K562 (cell line): ENCODE measurements at regions not wholly inside any gene's neighbourhood (a gene's known extent, or its start where the extent isn't known, plus 50 kb on each side); places are given as distances from the start of the nearest gene placed in this dataset.

Experiments used
- BCLAF1 ChIP-seq, 2 experiments: fragments of 450-650 bp in 1 of 2; IDR thresholded peaks; 2 replicates each; pipeline ENCODE4 v1.6.1; 2011 to 2017; ENCODE audit warnings: low read depth in 2 of 2, antibody characterized with exemption in 1 of 2, borderline replicate concordance in 1 of 2, low read length in 1 of 2, mild to moderate bottlenecking in 1 of 2, mixed read lengths in 1 of 2; ENCODE audit not compliant: control insufficient read depth in 1 of 2
- CEBPG ChIP-seq, 3 experiments: fragments of 200-800 bp in 1 of 3; sonication (Bioruptor generic) in 1 of 3; sonication (generic) in 1 of 3; formaldehyde crosslinking in 1 of 3; IDR thresholded peaks in 2 of 3; conservative IDR thresholded peaks in 1 of 3; 2 replicates each; pipeline versions ENCODE4 v1.6.1 to v1.8.0; 2016 to 2022; ENCODE audit warnings: missing compliant biosample characterization in 2 of 3, missing genetic modification characterization in 2 of 3, mild to moderate bottlenecking in 1 of 3, missing genetic modification reagents in 1 of 3
- CHD2 ChIP-seq: IDR thresholded peaks from 2 replicates; pipeline ENCODE4 v1.6.1; 2011; ENCODE audit warnings: low read depth, low read length
- CREM ChIP-seq: IDR thresholded peaks from 2 replicates; pipeline ENCODE4 v1.6.1; 2014; ENCODE audit warnings: antibody characterized with exemption, low read depth
- GABPB1 ChIP-seq: sonication (generic); formaldehyde crosslinking; IDR thresholded peaks from 2 replicates; pipeline ENCODE4 v1.8.0; 2022; ENCODE audit warnings: mild to moderate bottlenecking, missing genetic modification reagents
- KLF16 ChIP-seq: IDR thresholded peaks from 2 replicates; pipeline ENCODE4 v1.6.1; 2016; ENCODE audit warnings: antibody characterized with exemption
- PBX2 ChIP-seq, 2 experiments: IDR thresholded peaks in 1 of 2; conservative IDR thresholded peaks in 1 of 2; 2 replicates each; pipeline ENCODE4 v1.6.1; 2016; ENCODE audit warnings: low read depth in 2 of 2, mild to moderate bottlenecking in 1 of 2, missing compliant biosample characterization in 1 of 2, missing genetic modification characterization in 1 of 2, moderate library complexity in 1 of 2
- PKNOX1 ChIP-seq: fragments of 450-650 bp; IDR thresholded peaks from 2 replicates; pipeline ENCODE4 v1.6.1; 2016
- SPI1 ChIP-seq: IDR thresholded peaks from 2 replicates; pipeline ENCODE4 v1.6.1; 2011; ENCODE audit warnings: low read depth, low read length, control low read depth, borderline replicate concordance
- SRSF1 ChIP-seq: fragments of 200-400 bp; formaldehyde crosslinking; IDR thresholded peaks from 2 replicates; pipeline ENCODE4 v1.6.1; 2017; ENCODE audit warnings: mild to moderate bottlenecking, low read depth, low read length, moderate library complexity
- STAT5A ChIP-seq: IDR thresholded peaks from 2 replicates; pipeline ENCODE4 v1.6.1; 2012; ENCODE audit warnings: low read length, inconsistent platforms, borderline replicate concordance
- TAF7 ChIP-seq: fragments of 450-650 bp; IDR thresholded peaks from 2 replicates; pipeline ENCODE4 v1.6.1; 2016; ENCODE audit warnings: missing genetic modification characterization, missing compliant biosample characterization
- TCF15 ChIP-seq: fragments of 250-450 bp; sonication (Bioruptor Pico); IDR thresholded peaks from 2 replicates; pipeline ENCODE4 v1.8.0; 2022; ENCODE audit warnings: moderate library complexity, mild to moderate bottlenecking, inconsistent platforms
- VEZF1 ChIP-seq: fragments of 200-800 bp; sonication (Bioruptor generic); IDR thresholded peaks from 2 replicates; pipeline ENCODE4 v1.6.1; 2017; ENCODE audit warnings: missing genetic modification characterization, missing compliant biosample characterization

- TF ChIP-seq TAF7 = no peak
- peak; percentile 51; the same call in 1 of the 2 replicates for TF ChIP-seq CREM
- TF ChIP-seq KLF16 = peak; percentile 64; the same call in 1 of the 2 replicates
- TF ChIP-seq BCLAF1 (IDR thresholded peaks at IDR 0.05; ENCODE audit: borderline replicate concordance in 1 of 2, control insufficient read depth in 1 of 2, low read depth in 2 of 2, low read length in 1 of 2) = no peak
- TF ChIP-seq VEZF1 (CRISPR knock-in tag) = 0 out of 2 replicates have a peak, but pooled peaks have one; percentile 34
- TF ChIP-seq CHD2 = peak; percentile 51
- TF ChIP-seq SPI1 = peak; percentile 96
- TF ChIP-seq STAT5A = no peak
- no peak for TF ChIP-seq PBX2 (CRISPR knock-in tag; IDR thresholded peaks at IDR 0.05; ENCODE audit: low read depth)
- TF ChIP-seq PBX2 (tag; conservative IDR thresholded peaks at IDR 0.05; ENCODE audit: low read depth) = 0 out of 2 replicates have a peak, but pooled peaks have one; percentile 33
- no peak for TF ChIP-seq SRSF1
- no peak for TF ChIP-seq TCF15
- TF ChIP-seq PKNOX1 = peak; percentile 31; the same call in 1 of the 2 replicates
- TF ChIP-seq CEBPG (CRISPR knock-in tag; IDR thresholded peaks at IDR 0.05) = 0 out of 2 replicates have a peak, but pooled peaks have one; percentile 11
- TF ChIP-seq CEBPG (tag; conservative IDR thresholded peaks at IDR 0.05 in 1 of 2, IDR thresholded peaks at IDR 0.05 in 1 of 2) = no peak
- TF ChIP-seq GABPB1 (CRISPR knock-in tag) = no peak
Measured at GRCh38 chr7:142438235-142438922, 180.5 kb upstream of the PRSS58 start (continued).
